Peyer's patch (tissue), 4 donors: ENCODE measurements at regions not wholly inside any gene's neighbourhood (a gene's known extent, or its start where the extent isn't known, plus 50 kb on each side); places are given as distances from the start of the nearest gene placed in this dataset.

ENCODE experiments used
- CTCF ChIP-seq, 6 experiments: fragments of 450-650 bp in 4 of 6; fragments of 200-600 bp in 2 of 6; sonication (generic) in 1 of 6; IDR thresholded peaks; one replicate each; pipeline ENCODE4 v1.5.1; 2017 to 2019; ENCODE audit warnings: antibody characterized with exemption in 6 of 6, mild to moderate bottlenecking in 3 of 6, moderate library complexity in 1 of 6
- POLR2A ChIP-seq, 2 donors: fragments of 450-650 bp; IDR thresholded peaks; one replicate each; pipeline ENCODE4 v1.5.1; 2017; ENCODE audit warnings: antibody characterized with exemption in 2 of 2, mild to moderate bottlenecking in 2 of 2, moderate library complexity in 2 of 2

- TF ChIP-seq POLR2A (IDR thresholded peaks at IDR 0.05) (no peak), CTCF (IDR thresholded peaks at IDR 0.05) (no peak)
These were observed 57.4 kb upstream of the WNT11 start for GRCh38 chr11:76263657-76264056.
